ENCODE measurements at regions not wholly inside any gene's neighbourhood (a gene's known extent, or its start where the extent isn't known, plus 50 kb on each side); places are given as distances from the start of the nearest gene placed in this dataset.

DNA sequence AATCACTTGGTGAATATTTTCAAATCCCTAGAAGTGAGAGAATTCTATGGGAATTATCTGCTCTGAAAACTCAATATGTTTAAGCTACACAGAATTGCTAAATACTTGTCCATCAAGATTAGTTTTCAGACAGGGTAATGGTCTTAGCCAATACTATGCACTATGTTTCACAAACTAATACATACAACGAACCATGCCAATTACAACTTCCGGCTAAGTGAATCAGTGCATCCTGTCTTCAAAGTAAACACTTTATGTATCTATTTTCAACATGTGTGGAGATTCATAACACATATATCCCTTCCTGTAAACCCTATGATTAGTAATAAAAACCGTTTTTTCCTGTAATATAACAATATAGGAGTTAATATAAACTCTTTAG, 181.5 kb downstream of the POSTN start:
- TF ChIP-seq RAD21 (IDR thresholded peaks at IDR 0.05; ENCODE audit: low read depth) (no peak), CEBPB (IDR thresholded peaks at IDR 0.05) (no peak), ZBTB7A (IDR thresholded peaks at IDR 0.05; ENCODE audit: low read depth) (no peak), TCF12 (IDR thresholded peaks at IDR 0.05; ENCODE audit: low read depth) (no peak), CREB1 (IDR thresholded peaks at IDR 0.05; ENCODE audit: low read depth) (no peak), MAX (IDR thresholded peaks at IDR 0.05) (no peak), EP300 (IDR thresholded peaks at IDR 0.05; ENCODE audit: borderline replicate concordance) (no peak)

GRCh38 chr13:37416291-37417059, 182.1 kb downstream of the POSTN start:
- TF ChIP-seq TAF1 (IDR thresholded peaks at IDR 0.05; ENCODE audit: low read depth) (no peak), RAD21 (IDR thresholded peaks at IDR 0.05; ENCODE audit: low read depth) (no peak), CEBPB (IDR thresholded peaks at IDR 0.05) (no peak), EP300 (IDR thresholded peaks at IDR 0.05; ENCODE audit: borderline replicate concordance) (no peak), USF1 (IDR thresholded peaks at IDR 0.05) (no peak), MAX (IDR thresholded peaks at IDR 0.05) (no peak), CREB1 (IDR thresholded peaks at IDR 0.05; ENCODE audit: low read depth) (no peak), TEAD4 (IDR thresholded peaks at IDR 0.05) (no peak), ZBTB7A (IDR thresholded peaks at IDR 0.05; ENCODE audit: low read depth) (no peak), FOXM1 (IDR thresholded peaks at IDR 0.05; ENCODE audit: borderline replicate concordance, low read depth) (no peak), TCF12 (IDR thresholded peaks at IDR 0.05; ENCODE audit: low read depth) (no peak)

GRCh38 chr13:37413161-37413560, 185.4 kb downstream of the POSTN start:
- TF ChIP-seq, protein P1, sequence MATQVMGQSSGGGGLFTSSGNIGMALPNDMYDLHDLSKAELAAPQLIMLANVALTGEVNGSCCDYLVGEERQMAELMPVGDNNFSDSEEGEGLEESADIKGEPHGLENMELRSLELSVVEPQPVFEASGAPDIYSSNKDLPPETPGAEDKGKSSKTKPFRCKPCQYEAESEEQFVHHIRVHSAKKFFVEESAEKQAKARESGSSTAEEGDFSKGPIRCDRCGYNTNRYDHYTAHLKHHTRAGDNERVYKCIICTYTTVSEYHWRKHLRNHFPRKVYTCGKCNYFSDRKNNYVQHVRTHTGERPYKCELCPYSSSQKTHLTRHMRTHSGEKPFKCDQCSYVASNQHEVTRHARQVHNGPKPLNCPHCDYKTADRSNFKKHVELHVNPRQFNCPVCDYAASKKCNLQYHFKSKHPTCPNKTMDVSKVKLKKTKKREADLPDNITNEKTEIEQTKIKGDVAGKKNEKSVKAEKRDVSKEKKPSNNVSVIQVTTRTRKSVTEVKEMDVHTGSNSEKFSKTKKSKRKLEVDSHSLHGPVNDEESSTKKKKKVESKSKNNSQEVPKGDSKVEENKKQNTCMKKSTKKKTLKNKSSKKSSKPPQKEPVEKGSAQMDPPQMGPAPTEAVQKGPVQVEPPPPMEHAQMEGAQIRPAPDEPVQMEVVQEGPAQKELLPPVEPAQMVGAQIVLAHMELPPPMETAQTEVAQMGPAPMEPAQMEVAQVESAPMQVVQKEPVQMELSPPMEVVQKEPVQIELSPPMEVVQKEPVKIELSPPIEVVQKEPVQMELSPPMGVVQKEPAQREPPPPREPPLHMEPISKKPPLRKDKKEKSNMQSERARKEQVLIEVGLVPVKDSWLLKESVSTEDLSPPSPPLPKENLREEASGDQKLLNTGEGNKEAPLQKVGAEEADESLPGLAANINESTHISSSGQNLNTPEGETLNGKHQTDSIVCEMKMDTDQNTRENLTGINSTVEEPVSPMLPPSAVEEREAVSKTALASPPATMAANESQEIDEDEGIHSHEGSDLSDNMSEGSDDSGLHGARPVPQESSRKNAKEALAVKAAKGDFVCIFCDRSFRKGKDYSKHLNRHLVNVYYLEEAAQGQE (IDR thresholded peaks at IDR 0.05; ENCODE audit: low read depth) = no peak
- no peak for TF ChIP-seq TAF1 (IDR thresholded peaks at IDR 0.05; ENCODE audit: low read depth)
- TF ChIP-seq EP300 (IDR thresholded peaks at IDR 0.05; ENCODE audit: borderline replicate concordance) = no peak
- TF ChIP-seq CEBPB (IDR thresholded peaks at IDR 0.05) = no peak
- no peak for TF ChIP-seq EGR1 (IDR thresholded peaks at IDR 0.05)
- no peak for TF ChIP-seq TEAD4 (IDR thresholded peaks at IDR 0.05)
- no peak for TF ChIP-seq CREB1 (IDR thresholded peaks at IDR 0.05; ENCODE audit: low read depth)
- no peak for TF ChIP-seq TCF12 (IDR thresholded peaks at IDR 0.05; ENCODE audit: low read depth)
- TF ChIP-seq YY1 (IDR thresholded peaks at IDR 0.05; ENCODE audit: low read depth) = no peak
- TF ChIP-seq RAD21 (IDR thresholded peaks at IDR 0.05; ENCODE audit: low read depth) = no peak
- no peak for TF ChIP-seq NFIC (IDR thresholded peaks at IDR 0.05)
- no peak for TF ChIP-seq ZBTB7A (IDR thresholded peaks at IDR 0.05; ENCODE audit: low read depth)
- TF ChIP-seq MAX (IDR thresholded peaks at IDR 0.05) = no peak
- no peak for TF ChIP-seq USF1 (IDR thresholded peaks at IDR 0.05)
- TF ChIP-seq FOXM1 (IDR thresholded peaks at IDR 0.05; ENCODE audit: borderline replicate concordance, low read depth) = no peak

GRCh38 chr13:37412241-37412921, 186.2 kb downstream of the POSTN start:
- no peak for TF ChIP-seq EP300 (IDR thresholded peaks at IDR 0.05; ENCODE audit: borderline replicate concordance)
- TF ChIP-seq YY1 (IDR thresholded peaks at IDR 0.05; ENCODE audit: low read depth) = no peak
- no peak for TF ChIP-seq RAD21 (IDR thresholded peaks at IDR 0.05; ENCODE audit: low read depth)
- no peak for TF ChIP-seq USF1 (IDR thresholded peaks at IDR 0.05)
- no peak for TF ChIP-seq MAX (IDR thresholded peaks at IDR 0.05)
- no peak for TF ChIP-seq TAF1 (IDR thresholded peaks at IDR 0.05; ENCODE audit: low read depth)
- TF ChIP-seq NFIC (IDR thresholded peaks at IDR 0.05) = no peak
- no peak for TF ChIP-seq CEBPB (IDR thresholded peaks at IDR 0.05)
- no peak for TF ChIP-seq EGR1 (IDR thresholded peaks at IDR 0.05)
- TF ChIP-seq TCF12 (IDR thresholded peaks at IDR 0.05; ENCODE audit: low read depth) = no peak
- no peak for TF ChIP-seq TEAD4 (IDR thresholded peaks at IDR 0.05)
- TF ChIP-seq, protein P1 (IDR thresholded peaks at IDR 0.05; ENCODE audit: low read depth) = no peak
- no peak for TF ChIP-seq ZBTB7A (IDR thresholded peaks at IDR 0.05; ENCODE audit: low read depth)
- no peak for TF ChIP-seq FOXM1 (IDR thresholded peaks at IDR 0.05; ENCODE audit: borderline replicate concordance, low read depth)
- TF ChIP-seq CREB1 (IDR thresholded peaks at IDR 0.05; ENCODE audit: low read depth) = no peak

Measured in Ishikawa (cell line).